Activated CD4-positive, alpha-beta T cell treated with anti-CD3 and anti-CD28 coated beads, Interleukin-10, Interleukin-2, amounts not matched to agents 100 ng/mL and 50 ng/mL, durations not matched to agents 16 hours and 8 hours (primary cell): ENCODE measurements at regions not wholly inside any gene's neighbourhood (a gene's known extent, or its start where the extent isn't known, plus 50 kb on each side); places are given as distances from the start of the nearest gene placed in this dataset.
"Not testable (repeated sequence)": the region's sequence is repeated elsewhere in the genome, so short reads cannot be mapped to it uniquely, and the experiment has no call there.

Experiments
- DNase-seq: peaks from one replicate; pipeline ENCODE4 v3.0.0-alpha.2; 2020

- no peak for DNase-seq
Measured at GRCh38 chr5:1998716-1999317, 116.1 kb upstream of the IRX4 start.

- DNase-seq = no peak
Measured at GRCh38 chr5:1998348-1998669, 115.6 kb upstream of the IRX4 start.

DNA sequence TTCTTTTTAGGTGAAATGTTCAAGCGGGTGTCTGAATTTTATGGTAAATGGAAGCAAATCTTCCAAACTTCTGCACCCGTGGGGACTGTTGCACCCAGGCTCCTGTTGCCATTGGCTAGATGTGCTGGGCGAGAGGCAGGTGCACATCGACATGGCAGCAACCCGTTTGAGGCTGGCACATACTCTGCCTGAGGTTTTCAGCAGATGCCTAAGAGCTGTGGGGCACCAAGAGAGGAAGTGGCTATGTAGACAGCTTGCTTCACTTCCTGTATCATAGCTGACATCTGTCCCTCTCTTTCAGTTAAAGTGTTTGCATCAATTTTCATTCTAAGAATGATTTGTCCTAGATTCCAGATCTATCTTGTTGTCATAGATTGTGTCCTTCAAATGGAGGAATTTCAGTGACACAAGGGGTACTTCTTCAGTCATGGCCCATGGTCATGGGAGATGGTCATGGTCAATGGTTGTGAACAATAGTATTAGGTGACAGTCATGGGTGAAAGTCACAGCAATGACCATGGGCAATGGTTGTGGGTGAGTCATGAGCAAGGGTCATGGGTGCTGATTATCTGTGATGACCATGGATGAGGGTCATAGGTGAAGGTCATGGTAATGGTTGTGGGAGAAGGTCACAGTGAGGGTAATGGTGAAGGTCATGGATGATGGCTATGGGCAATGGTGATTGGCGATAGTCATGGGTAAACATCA lies 115.1 kb upstream of the IRX4 start:
- no peak for DNase-seq

DNA sequence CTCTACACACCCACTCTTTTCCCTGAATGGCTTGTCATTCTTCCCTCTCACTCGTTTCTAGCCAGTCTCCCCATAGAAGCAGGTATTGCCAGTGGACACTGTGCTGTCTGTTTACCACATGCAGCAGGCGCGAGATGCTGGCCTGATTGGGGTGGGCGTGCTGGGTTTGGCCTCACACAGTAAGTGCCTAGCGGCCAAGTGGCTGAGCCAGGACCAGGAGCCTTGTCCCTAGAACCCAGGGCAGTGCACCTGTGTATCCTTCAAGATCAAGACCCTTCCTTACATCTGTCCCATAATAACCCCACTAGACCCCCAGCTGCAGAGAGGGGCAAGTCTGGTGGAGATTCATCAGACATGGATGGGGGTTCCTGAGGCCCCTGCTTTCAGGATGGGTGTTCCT lies 112.8 kb upstream of the IRX4 start:
- no peak for DNase-seq

DNA sequence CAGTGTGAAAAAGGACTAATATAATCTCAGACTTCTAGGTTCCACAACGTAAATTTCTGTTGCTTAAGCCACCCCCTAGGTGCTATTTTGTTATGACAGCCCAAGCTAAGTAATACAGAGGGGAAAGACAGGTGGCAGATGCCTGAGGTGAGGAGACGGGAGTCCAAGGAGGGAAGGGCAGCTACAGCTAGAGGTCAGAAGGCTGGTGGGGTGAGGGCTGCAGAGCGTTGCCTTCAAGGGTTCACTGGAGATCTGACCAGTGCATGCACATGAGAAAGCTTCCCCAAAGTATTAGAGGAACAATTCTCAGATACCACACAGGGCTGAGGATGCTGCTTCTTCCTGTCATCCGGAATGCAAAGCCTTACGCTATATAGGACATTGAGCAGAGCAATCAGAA lies 104.7 kb upstream of the IRX4 start:
- DNase-seq = no peak

DNA sequence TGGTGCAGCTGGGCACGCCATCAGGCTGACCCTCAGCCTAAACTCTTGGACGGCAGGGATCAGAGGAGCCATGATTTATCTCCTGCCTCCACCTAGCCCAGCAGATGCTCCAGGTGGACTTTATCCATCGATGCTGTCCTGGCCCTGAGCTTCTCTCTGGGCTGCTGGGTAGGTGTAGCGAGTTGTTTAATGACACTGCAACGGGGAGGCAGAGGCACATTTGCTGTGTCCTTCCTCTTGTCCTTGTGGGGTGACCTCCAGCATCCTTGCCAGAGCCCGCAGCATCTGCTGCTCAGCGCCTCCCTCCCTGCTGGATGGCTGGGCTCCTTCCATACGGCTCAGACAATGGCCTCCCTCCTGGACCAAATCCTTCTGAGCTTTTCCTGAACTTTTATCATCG lies 103.1 kb upstream of the IRX4 start:
- no peak for DNase-seq

GRCh38 chr5:1983919-1984695 lies 101.4 kb upstream of the IRX4 start:
- DNase-seq = no peak

DNA sequence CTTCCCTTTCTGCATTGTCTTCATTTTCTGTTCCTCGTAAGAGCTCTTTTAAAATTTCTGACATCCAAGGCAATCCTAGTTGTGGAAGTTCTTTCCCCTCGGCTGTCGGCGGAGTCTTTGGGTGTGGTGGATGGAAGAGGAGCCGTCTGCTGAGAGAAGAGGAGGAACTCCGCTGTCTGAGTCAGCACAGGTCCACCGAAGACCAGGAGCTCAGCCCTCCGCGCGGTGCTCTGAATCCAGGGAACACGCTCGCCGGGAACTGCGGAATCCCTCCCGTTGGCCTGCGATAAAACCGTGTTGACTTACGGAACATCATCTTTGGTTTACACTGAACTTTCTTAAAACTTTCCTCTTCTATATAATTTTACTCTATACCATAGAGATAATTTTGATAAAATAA lies 100.7 kb upstream of the IRX4 start:
- DNase-seq = no peak

DNA sequence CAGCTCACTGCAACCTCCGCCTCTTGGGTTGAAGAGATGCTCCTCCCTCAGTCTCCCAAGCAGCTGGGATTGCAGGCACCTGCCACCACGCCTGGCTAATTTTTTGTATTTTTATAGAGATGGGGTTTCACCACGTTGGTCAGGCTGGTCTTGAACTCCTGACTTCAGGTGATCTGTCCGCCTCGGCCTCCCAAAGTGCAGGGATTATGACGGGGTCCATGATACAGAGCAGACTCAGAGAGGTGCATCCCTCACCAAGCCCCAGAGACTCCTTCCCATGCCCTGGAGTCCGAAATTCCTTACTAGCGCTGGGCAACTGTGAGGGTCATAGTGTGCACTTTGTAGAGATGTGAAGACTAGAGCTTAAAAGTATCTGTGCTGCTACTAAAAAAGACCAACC lies 99.8 kb upstream of the IRX4 start:
- DNase-seq = not testable (repeated sequence)

- no peak for DNase-seq
Measured at GRCh38 chr5:1975898-1976765, 93.4 kb upstream of the IRX4 start.

GRCh38 chr5:1975406-1975715 lies 92.6 kb upstream of the IRX4 start:
- DNase-seq = no peak

GRCh38 chr5:1974501-1975405 lies 92.0 kb upstream of the IRX4 start:
- no peak for DNase-seq

DNA sequence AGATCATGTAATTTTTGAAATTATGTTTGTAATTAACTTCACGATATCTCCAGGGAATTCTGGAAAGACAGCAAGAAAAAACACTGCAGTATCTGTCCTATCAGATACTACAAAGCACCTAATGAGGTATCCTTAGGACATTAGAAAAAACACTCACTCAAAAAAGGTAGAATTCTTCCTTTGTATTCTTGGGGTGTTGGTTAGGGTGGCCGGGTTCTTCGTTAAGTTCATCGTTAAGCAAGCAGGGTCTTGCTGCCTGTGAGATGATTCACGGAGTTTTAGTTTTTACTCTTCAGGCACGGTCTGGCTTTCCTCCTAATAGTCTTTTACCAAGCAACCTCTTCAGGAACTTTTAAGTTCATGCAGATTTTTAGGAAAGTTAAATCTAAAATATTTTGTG lies 91.4 kb upstream of the IRX4 start:
- DNase-seq = no peak

DNA sequence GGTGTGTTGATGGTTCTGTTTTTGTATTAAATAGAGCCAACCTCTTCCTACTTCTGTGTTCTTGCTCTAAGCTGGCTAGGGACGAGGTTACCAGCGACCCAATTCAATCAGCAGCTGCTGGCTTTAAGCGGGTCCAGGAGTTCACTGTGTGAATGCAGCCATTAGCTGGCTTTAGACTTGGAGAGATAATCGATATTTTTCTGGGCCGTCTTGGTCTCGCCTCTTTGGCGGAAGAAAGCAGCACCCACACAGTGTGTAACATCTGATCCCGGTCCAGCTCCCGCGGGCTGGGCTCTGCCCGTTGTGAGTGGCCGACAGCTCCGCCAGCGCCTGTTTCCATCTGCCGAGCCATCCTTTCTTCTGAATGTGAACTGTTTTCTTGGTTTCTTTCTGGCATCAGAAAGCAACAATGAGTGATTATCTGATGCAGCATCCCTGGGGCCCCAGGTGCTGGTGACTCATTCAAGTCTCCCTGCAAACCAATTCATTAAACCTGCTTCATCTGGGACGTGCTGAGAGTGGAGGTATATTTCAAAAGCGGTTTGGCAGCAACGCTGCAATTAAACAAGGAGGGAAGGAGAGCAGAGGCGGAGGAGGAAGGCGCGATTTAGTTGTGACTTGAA lies 90.8 kb upstream of the IRX4 start:
- DNase-seq = no peak

DNA sequence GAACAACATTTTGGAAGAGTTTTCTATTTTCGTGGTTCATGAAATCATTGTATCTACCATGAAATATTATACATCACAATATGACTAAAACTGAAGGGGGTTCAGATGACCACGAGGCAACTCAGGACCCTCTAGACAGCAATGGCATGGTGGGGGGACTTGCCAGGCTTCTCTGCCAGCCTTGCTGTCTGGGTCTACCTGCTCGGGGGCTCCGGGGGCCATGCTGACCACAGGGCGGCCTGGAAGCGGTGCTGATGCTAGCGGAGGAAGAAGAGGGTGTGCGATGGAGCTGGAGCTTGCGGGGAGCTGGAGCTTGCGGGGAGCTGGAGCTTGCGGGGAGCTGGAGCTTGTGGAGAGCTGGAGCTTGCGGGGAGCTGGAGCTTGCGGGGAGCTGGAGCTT lies 89.2 kb upstream of the IRX4 start:
- DNase-seq = no peak

DNA sequence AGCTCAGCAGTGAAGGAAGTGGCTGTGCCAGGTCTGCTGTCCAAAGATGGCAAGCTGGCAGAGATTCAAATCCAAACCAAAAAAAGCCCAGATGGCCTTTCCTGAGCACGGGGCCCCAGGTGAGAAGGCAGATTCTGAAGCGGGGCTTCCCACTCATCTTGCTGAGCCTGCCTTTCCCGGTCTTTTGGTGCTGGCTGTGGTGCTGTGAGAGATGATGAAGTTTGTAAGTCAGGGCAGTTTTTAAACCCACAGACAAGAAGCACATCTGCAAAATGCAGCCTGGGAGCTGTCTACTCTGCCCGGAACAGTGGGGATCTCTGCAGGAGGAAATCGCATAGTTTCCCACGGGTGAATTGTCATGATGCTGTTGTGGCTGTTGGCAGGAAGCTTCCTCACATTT lies 85.0 kb upstream of the IRX4 start:
- no peak for DNase-seq

DNA sequence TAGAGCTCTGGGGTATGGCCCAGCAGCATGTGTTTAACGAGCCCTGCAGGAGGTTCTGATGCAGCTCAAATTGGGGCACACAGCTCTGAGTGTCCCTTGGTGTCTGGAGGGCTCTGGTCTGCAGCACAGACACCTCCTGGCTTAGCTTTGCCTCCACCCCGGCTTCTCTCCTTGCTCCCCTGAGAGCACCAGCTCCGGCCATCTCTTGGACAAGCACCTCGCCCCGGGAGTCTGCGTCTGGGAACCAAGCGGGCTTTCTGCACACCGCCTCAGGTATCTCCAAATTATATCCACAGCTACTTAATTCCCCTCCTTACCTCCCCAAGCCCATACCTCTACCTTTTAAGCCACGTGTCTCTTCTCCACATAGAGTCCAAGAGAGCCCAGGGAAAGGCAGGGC lies 83.7 kb upstream of the IRX4 start:
- no peak for DNase-seq

GRCh38 chr5:1965925-1966324 lies 83.2 kb upstream of the IRX4 start:
- no peak for DNase-seq

DNA sequence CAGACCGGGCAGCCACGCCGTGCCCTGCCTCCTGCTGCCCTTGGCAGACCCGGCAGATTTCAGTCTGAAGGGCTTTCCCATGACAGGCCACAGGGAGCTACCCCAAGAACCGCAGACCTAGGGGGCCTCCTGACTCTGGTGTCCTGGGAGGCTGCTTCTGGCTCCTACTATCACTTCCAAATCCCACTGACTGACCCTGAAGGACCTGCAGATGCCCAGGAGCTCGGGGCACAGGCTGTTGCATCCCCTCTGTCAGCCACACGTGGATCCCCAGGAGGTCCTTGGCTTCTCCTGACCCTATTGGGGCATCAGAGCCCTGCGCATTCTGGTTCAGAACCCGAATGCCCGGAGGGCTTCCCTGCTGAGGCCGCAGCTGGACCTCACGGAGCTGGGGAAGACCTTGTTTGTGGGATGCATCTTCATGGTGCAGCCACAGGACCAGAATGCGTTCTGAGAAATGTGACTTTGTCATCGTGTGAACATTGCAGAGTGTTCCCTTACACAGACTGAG lies 81.3 kb upstream of the IRX4 start:
- no peak for DNase-seq

GRCh38 chr5:1963358-1963757 lies 80.6 kb upstream of the IRX4 start:
- no peak for DNase-seq

GRCh38 chr5:1962619-1963355 lies 80.1 kb upstream of the IRX4 start:
- no peak for DNase-seq
